GM04504 (cell line): ENCODE measurements at regions not wholly inside any gene's neighbourhood (a gene's known extent, or its start where the extent isn't known, plus 50 kb on each side); places are given as distances from the start of the nearest gene placed in this dataset.

Source experiments
- DNase-seq: peaks from one replicate; pipeline ENCODE4 v3.0.0-alpha.2; 2012; ENCODE audit warnings: low read depth

DNA sequence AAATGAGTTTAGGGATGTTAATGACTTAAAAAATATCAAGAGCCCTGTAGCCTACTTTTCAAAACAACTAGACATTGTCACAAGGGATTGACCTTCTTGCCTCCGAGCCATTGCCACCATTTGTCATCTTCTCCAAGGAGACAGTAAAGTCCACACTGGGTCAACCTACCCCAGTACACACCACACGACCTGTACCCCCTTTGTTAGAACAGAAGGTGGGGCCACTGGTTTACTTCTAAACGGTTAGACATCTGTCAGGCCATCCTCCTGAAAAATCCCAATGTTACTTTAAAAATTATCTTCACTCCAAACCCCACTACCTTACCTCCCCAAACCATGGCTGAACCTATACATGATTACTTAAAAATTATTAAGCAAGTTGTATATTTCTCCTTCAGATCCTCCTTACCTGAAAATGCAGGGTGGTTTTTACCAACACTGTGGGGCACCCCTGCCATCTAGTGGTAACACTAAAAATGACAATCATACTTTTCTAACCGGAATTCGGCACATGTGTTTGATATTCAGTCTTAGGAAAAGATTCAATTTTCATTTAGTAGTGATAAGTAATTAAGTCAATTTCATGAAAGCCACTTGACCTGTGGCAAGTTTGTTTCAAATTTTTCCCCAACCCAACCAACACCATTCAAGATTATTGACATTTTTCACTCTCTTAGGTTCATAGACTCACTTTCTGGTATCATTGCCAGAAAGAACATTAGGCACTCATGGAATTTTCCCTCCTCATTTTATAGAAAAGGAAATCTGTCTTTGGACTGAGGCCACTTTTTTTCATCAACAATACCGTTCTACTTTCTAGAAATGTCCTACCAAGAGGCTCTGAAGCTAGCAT lies 265.3 kb upstream of the PKDCC start:
- DNase-seq: peak; percentile 7

- DNase-seq: no peak
Measured at GRCh38 chr2:41784496-41784895, 263.3 kb upstream of the PKDCC start.

DNA sequence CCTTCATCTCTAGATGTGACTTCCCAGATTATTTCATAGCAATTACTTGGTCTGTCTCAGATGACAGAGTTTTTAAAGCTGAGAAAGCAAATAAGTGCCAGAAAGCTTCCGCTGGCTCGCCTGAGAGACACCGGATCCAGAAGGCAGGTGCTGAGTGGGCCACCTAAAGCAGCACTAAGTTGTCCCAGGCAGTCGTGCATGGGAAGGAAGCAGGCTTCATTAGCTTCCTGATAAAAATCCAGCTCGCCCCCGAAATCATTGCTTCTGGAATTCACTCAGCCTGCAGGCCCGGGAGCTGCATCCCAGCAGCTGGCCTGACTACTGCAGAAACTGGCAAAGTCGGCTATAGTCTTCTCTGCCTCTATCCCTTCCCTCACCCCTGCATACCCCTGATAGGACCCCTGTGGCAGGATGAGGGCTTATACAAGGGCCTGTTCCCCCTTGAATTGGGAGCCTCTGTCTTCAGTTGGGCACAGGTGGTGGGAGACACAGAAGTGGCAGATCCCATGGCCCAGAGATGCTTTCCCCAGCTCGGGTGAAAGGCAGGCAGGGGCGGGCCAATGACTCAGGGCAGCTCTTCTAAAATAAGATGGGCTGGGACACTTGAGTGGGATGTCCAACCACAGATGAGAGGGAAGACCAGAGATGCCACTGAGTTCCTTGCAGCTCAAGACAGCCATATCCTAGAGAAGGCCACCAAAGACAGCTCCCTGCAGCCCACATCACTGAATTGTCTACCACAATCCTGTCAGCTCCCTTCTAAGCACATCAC lies 262.4 kb upstream of the PKDCC start:
- no peak for DNase-seq

DNA sequence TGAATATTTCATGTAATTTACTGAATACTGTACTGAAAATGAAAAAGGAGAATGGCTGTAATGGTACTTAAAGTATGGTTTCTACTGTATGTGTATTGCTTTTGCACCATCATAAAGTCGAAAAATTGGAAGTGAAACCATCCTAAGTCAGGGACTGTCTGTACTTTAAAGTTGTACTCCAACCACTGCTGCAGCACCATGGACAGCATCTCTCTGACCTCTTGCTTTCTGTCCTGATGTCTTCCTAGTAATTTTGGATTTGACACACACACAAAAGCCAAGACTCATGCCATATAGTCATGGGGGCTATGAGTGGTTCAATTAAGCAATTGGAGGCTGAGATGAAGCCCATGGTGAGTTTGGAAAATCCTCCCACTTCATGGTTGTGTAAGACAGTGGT lies 256.3 kb upstream of the PKDCC start:
- DNase-seq: peak; percentile 2

DNA sequence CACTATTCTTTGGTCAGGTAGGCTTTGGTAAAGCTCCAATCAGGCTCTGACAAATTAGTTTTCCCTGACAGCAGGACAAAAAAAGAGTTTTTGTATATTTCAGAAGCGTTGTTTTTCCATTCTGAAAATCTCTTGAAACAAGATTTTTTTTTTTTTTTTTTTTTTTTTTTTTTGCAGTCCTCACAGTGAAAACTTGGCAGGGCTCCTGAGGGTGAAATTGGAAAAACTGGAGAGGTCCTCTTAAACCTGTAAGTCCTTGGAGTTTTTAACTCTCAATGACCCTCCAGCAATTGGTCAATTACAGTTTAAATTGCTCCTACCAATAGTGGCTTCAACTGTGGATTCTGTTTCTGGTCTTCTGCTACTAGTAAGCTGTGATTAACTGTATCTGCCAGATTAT lies 244.5 kb upstream of the PKDCC start:
- no peak for DNase-seq

DNA sequence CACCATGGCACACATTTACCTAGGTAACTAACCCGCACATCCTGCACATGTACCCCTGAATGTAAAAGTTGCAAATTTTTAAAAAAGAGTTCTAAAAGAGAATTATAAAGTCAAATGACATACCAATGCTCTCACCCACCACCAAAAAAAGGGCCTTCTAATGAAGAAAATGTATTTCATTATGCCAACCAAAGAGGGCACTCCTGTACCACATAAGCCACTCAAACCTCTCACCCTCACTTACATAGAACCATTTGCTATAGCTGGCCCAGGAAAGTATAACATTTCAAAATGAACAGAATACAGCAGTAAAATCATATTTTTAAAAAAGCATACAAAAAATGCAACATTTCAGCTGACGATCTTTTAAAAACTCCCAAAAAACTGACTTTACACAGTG lies 241.5 kb upstream of the PKDCC start:
- no peak for DNase-seq

DNA sequence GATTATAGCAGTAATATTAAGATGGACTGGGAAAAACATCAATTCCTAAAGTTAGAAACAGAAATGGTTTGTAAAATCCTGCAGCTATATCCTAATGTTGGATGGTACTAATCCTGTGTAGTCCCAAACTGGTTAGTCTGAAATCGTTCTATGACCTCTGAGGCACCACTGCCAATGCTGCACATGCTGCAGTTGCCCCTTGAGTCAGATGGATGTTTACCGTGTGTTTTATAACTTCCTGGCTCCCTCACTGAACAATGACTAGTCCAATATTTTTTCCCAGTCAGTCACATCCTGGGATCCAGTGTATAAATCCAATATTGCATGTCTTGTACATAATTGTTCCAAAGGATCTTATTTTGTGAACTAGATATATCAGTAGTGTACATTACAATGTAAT lies 226.7 kb upstream of the PKDCC start:
- no peak for DNase-seq

DNA sequence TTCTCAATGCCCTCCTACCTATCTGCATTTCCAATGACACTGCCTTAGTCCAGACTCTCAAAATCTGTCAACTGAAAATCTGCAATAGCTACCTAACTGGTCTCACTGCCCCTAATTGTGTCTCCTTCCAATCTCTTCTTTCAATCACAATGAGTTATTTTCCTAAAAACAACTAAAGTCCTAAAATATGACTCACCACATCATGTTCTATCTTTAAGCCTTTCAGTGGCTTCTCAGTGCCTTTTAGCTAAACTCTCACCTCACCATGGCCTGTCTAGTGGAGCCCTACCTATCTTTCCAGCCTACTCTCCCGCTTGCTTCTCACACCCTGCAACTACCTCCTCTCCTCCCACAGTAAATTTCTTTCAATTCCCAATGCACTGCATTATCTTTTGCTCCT lies 220.9 kb upstream of the PKDCC start:
- no peak for DNase-seq

DNA sequence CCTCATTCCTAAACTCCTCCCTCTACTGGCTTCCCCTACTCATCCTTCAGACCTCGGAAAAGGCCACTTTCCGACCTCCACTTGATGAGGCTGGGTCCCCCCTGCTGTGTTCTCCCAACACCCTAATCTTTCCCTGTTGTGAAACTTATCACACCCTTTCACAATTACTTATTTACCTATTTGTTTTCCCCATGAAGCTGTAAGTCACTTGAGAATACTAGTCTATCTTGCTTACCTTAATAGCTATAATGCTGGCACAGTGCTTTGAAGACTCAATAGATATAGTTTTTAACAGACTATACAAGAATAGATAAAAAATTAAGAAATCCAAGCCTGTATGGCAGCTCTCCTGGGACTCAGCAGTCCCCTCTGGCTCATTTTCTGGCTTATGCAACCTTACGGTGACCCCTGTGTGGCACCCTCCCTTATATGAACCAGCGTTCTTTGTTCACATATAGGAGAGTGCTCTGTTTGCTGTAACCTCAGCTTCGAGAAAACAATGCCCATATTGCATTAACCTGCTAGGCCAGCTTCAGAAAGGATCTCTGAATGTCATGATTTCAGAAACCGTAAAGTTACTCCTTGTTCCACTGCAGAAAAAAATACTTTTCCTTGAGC lies 220.4 kb upstream of the PKDCC start:
- DNase-seq: no peak

DNA sequence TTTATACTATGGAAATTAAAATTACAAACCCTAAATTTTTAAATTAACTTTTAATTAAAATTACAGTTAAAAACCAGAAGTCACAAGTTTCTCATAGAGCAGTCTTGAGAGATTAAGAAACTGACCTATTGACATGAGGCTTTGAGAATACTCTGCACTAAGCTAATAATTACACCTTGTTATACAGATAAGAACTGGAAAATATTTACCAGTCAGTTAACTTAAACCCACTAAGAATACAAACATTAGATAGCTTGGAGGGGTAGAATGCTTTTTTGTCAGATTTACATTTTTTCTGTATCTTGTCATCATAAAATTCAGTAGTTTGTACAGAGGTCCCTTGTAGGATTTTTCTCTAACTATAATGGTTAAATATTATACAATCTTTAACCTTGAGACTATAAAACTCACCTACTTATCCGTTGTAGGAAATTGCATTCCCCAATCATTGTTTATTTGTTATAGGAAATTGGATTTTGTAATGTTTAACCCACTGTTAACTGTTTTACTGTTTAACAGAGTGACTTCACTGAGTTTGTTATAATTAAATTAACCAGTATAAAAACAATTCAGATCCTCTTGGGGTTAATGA lies 219.7 kb upstream of the PKDCC start:
- DNase-seq: no peak

DNA sequence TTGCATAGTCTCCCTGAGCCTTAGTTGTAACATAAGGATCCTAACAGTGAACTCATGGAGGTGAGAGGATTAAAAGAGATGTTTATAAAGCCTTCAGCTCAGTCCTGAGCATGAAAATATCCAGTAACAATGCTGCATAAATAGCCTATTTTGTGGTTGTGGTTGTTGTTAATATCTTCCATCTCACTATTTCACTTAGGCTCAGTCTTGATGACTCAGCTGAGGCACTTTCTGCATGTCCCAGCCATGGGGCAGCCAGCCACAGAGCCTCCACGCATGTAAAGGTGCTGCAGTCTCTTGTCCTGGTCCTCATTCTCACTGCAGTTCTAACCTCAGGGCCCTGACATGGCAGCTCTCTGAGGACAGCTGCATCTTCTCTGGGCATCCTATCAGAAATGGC lies 218.8 kb upstream of the PKDCC start:
- DNase-seq: no peak

- no peak for DNase-seq
Measured at GRCh38 chr2:41830600-41830999, 217.2 kb upstream of the PKDCC start.

GRCh38 chr2:41832218-41832617 lies 215.6 kb upstream of the PKDCC start:
- DNase-seq: no peak

GRCh38 chr2:41835401-41835800 lies 212.4 kb upstream of the PKDCC start:
- no peak for DNase-seq

DNA sequence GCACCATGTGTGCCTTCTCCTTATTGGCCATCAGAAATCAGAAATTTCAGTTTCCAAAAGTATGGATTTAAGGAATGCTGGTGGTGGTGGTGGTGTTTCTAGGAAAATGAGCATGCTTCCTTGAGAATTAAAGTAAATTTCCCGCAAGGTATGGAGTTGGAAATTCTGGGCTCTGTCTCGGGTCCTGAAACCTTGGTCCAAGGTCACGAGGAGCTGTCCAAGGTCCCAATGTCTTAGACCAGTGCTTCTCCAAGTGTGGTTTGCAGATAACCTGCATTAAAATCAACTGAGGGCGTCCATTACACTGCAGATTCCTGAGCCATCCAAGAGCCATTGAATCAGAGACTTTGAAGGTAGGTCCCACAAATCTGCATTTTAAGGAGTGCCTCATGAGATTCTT lies 210.9 kb upstream of the PKDCC start:
- DNase-seq: no peak

- DNase-seq: no peak
Measured at GRCh38 chr2:41837610-41838009, 210.2 kb upstream of the PKDCC start.

GRCh38 chr2:41840702-41841551 lies 206.9 kb upstream of the PKDCC start:
- DNase-seq: peak; percentile 89

DNA sequence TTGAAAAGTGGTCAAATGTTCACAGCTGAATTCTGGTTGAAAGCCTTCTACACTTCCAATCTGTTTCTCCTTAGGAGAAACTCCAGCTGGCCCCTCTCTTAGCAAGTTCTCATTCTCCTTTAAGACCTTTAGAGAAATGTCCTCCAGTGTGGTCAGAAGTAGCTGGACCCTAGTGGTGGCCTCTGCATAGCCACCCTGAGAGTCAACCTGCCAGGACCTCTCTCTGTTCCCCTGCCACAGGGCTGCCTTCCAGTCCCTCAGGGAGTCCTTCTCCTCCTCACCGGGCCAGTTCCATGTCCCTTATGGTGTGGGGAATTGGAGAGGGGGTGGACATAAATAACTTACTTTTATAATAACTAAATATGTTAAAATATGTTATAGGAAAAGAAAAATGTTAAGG lies 200.9 kb upstream of the PKDCC start:
- DNase-seq: no peak

GRCh38 chr2:41847744-41848441 lies 199.9 kb upstream of the PKDCC start:
- no peak for DNase-seq

GRCh38 chr2:41851554-41851953 lies 196.3 kb upstream of the PKDCC start:
- no peak for DNase-seq
